NCI-H2196 (cell line): ENCODE measurements at regions not wholly inside any gene's neighbourhood (a gene's known extent, or its start where the extent isn't known, plus 50 kb on each side); places are given as distances from the start of the nearest gene placed in this dataset.
"Not testable (repeated sequence)": the region's sequence is repeated elsewhere in the genome, so short reads cannot be mapped to it uniquely, and the experiment has no call there.

Experiments
- DNase-seq: peaks from one replicate; lab custom pipeline; 2025; ENCODE audit not compliant: unreplicated experiment; lab: John Stamatoyannopoulos, UW

GRCh38 chr12:60468546-60468945 lies 872.7 kb downstream of the SLC16A7 start:
- DNase-seq = no peak

- no peak for DNase-seq
These were observed 880.0 kb downstream of the SLC16A7 start for GRCh38 chr12:60475825-60476224.

GRCh38 chr12:60487284-60487683 lies 891.5 kb downstream of the SLC16A7 start:
- no peak for DNase-seq

GRCh38 chr12:60489071-60489470 lies 893.2 kb downstream of the SLC16A7 start:
- DNase-seq = no peak

GRCh38 chr12:60494244-60494643 lies 898.4 kb downstream of the SLC16A7 start:
- no peak for DNase-seq

GRCh38 chr12:60498656-60499055 lies 902.8 kb downstream of the SLC16A7 start:
- DNase-seq = no peak

GRCh38 chr12:60501124-60501729 lies 905.4 kb downstream of the SLC16A7 start:
- DNase-seq = no peak

- no peak for DNase-seq
These were observed 927.0 kb downstream of the SLC16A7 start for GRCh38 chr12:60522684-60523400.

- no peak for DNase-seq
These were observed 933.4 kb downstream of the SLC16A7 start for GRCh38 chr12:60529261-60529660.

- DNase-seq = no peak
These were observed 933.9 kb downstream of the SLC16A7 start for GRCh38 chr12:60529723-60530122.

- no peak for DNase-seq
These were observed 939.5 kb downstream of the SLC16A7 start for GRCh38 chr12:60535363-60535762.

- DNase-seq = no peak
These were observed 943.8 kb downstream of the SLC16A7 start for GRCh38 chr12:60539592-60539991.

- no peak for DNase-seq
These were observed 973.1 kb downstream of the SLC16A7 start for GRCh38 chr12:60568914-60569313.

- DNase-seq = no peak
These were observed 981.8 kb downstream of the SLC16A7 start for GRCh38 chr12:60577607-60578006.

GRCh38 chr12:60587664-60588063 lies 991.8 kb downstream of the SLC16A7 start:
- not testable (repeated sequence) for DNase-seq

- DNase-seq = no peak
These were observed 998.3 kb downstream of the SLC16A7 start for GRCh38 chr12:60594035-60594711.

GRCh38 chr12:60602601-60603000 lies 1006.8 kb downstream of the SLC16A7 start:
- no peak for DNase-seq

GRCh38 chr12:60603475-60603874 lies 1007.6 kb downstream of the SLC16A7 start:
- not testable (repeated sequence) for DNase-seq

- no peak for DNase-seq
These were observed 1020.6 kb downstream of the SLC16A7 start for GRCh38 chr12:60616400-60616799.

- DNase-seq = no peak
These were observed 1035.0 kb downstream of the SLC16A7 start for GRCh38 chr12:60630796-60631195.

- DNase-seq = no peak
These were observed 1048.2 kb downstream of the SLC16A7 start for GRCh38 chr12:60644076-60644475.

- no peak for DNase-seq
These were observed 1071.1 kb downstream of the SLC16A7 start for GRCh38 chr12:60666895-60667294.
